ENCODE measurements at regions not wholly inside any gene's neighbourhood (a gene's known extent, or its start where the extent isn't known, plus 50 kb on each side); places are given as distances from the start of the nearest gene placed in this dataset.
"Not testable (repeated sequence)": the region's sequence is repeated elsewhere in the genome, so short reads cannot be mapped to it uniquely, and the experiment has no call there.

DNA sequence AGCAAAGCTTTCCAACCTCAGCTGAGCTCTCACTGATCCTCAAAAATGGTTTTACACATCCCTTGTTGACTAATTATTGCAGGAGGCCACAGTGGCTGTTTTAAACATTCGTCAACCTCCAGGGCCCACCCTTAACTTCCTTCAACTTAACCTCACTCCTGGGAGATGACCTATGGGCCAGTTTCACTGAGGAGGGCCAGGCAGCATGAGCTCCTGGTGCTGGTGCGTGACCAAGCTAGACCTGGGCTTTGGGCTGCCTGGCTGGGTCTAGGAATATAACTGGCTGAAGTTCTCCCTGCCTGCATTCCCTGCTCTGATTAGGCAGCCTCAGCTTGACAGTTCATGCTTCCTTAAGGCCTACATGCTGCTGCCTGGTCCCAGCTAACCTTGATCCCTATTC lies 273.7 kb upstream of the ATP11B start:
- no peak for DNase-seq (ENCODE audit: low read depth)
- no peak overlapping the region for H3K4me3 ChIP-seq (ENCODE audit: low read depth, low read length)
- TF ChIP-seq, protein P1, sequence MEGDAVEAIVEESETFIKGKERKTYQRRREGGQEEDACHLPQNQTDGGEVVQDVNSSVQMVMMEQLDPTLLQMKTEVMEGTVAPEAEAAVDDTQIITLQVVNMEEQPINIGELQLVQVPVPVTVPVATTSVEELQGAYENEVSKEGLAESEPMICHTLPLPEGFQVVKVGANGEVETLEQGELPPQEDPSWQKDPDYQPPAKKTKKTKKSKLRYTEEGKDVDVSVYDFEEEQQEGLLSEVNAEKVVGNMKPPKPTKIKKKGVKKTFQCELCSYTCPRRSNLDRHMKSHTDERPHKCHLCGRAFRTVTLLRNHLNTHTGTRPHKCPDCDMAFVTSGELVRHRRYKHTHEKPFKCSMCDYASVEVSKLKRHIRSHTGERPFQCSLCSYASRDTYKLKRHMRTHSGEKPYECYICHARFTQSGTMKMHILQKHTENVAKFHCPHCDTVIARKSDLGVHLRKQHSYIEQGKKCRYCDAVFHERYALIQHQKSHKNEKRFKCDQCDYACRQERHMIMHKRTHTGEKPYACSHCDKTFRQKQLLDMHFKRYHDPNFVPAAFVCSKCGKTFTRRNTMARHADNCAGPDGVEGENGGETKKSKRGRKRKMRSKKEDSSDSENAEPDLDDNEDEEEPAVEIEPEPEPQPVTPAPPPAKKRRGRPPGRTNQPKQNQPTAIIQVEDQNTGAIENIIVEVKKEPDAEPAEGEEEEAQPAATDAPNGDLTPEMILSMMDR (conservative IDR thresholded peaks at IDR 0.05; ENCODE audit: low read depth, low read length), result no peak

DNA sequence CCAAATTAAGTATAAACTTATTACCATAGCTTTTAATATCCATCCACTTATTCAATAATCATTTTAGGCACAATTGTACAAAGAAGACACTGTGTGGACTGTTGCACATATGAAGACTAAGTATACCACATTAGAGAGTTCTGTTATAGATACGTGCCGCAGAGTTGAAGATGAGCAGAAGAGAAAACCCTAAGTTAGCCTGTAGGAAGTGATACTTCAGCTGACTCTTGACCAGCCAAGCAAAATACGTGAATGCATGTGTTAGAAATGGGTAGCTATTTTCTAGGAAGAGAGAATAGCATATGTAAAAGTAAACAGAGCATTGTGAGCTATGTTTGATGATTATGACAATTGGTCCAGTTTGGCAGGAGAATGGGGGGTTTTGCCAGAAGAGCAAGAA lies 272.0 kb upstream of the ATP11B start:
- TF ChIP-seq, protein P1 (conservative IDR thresholded peaks at IDR 0.05; ENCODE audit: low read depth, low read length), result no peak
- H3K4me3 ChIP-seq (ENCODE audit: low read depth, low read length), result no peak overlapping the region
- no peak for DNase-seq (ENCODE audit: low read depth)

DNA sequence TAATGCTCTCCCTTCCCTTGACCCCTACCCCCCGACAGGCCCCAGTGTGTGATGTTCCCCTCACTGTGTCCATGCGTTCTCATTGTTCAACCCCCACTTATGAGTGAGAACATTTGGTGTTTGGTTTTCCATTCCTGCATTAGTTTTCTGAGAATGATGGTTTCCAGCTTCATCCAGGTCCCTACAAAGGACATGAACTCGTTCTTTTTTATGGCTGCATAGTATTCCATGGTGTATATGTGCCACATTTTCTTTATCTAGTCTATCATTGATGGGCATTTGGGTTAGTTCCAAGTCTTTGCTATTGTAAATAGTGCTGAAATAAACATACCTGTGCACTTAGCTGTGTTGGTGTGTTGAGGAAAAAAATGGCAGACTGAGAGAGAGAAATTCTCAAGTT lies 269.9 kb upstream of the ATP11B start:
- not testable (repeated sequence) for DNase-seq (ENCODE audit: low read depth); H3K4me3 ChIP-seq (ENCODE audit: low read depth, low read length)

DNA sequence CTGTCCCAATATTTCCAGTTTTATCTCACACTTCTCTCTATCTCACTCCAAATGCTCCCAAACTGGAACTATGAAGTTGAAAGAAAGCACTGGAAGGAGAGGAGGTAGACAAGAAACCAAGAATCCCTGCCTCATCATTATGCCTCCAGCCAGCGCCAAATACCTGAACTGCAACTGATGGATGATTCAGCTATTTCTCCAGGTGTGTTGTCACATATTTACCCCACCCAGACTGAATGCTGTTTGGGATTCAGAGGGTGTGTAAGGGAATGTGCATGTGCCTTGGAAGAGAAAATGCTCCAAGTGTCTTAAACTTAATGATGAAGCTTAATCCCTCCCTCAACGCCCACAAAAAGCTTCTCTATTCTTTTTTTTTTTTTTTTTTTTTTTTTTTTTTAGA lies 269.5 kb upstream of the ATP11B start:
- no peak overlapping the region for H3K4me3 ChIP-seq (ENCODE audit: low read depth, low read length)
- DNase-seq (ENCODE audit: low read depth), result no peak
- TF ChIP-seq, protein P1 (conservative IDR thresholded peaks at IDR 0.05; ENCODE audit: low read depth, low read length), result no peak

DNA sequence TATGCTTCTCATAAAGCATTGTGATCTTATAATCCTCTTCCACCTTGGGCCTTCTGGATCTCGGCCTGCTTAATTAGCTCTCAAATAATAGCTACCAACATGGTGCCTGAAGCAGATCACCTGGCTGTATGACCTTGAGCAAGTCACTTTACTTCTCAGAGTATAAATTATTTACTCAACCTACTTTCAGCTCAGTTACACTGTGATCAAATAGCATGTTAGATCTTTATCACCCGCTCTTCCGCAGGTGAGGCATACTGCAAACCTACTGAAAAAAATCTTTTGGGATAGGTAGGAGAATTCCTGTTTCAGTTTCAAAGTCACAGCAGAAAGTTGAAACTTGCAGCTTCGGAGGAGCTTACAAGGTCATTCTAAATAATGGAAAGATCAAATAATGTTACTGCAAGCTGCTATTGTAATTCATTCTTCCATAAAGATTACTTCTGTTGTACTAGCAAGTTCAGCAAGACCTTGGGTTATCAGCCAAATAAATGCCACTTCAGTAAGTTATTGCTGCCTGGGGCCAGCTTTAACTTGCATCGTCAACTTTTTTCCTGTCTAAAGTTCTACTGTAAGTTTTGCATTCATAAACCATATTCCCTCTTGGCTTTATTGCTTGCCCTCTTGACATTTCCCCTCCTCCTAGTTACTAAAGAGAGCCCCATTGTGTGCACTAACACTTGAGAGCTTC lies 268.4 kb upstream of the ATP11B start:
- TF ChIP-seq, protein P1 (conservative IDR thresholded peaks at IDR 0.05; ENCODE audit: low read depth, low read length), result no peak
- no peak for DNase-seq (ENCODE audit: low read depth)
- H3K4me3 ChIP-seq (ENCODE audit: low read depth, low read length), result no peak overlapping the region

DNA sequence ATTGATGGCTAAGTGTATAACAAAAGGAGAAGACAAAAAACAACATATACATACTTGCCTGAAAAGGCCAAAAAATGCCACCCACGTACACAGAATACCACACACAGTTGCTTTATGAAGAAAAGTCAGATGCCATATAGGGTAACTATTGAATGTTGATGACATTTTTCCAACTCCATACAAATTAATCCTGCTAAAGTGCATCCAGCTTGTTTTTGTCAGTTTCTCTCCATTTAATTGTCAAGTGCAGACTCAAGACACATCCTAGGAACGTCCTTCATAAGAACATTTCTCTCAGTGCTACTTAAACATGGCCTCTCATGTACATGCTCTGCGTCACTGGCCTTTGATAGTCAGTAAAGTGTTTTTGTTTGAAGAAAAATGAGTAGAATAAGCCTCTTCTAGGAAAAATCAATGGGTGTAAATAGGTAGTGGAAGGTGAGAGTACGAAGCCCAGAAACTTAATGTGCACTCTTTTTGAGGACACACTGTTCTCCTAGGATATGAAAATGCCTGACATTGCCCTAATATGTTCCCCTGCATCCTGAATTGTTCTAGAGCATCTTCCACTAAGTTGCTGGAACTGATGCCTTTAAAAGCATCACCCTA lies 267.4 kb upstream of the ATP11B start:
- DNase-seq (ENCODE audit: low read depth), result no peak
- H3K4me3 ChIP-seq (ENCODE audit: low read depth, low read length), result no peak overlapping the region
- TF ChIP-seq, protein P1 (conservative IDR thresholded peaks at IDR 0.05; ENCODE audit: low read depth, low read length), result no peak

DNA sequence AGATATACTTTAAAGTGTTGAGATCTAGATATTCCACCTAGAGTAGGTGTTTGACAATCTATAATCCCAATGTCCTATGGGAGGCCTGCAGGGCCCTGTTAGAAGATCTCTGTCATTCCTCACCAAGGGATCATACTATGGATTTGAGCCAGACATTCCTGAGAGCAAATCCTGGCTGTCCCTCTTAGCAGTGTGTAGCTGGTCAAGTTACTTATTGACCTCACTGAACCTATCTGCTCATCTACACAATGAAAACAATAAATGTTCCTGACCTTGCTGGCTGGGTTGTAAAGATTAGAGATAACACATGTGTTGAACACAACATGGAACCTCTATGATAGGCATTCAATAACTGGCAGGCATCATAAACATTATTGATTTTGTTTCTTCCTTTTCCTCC lies 265.6 kb upstream of the ATP11B start:
- no peak overlapping the region for H3K4me3 ChIP-seq (ENCODE audit: low read depth, low read length)
- TF ChIP-seq, protein P1 (conservative IDR thresholded peaks at IDR 0.05; ENCODE audit: low read depth, low read length), result no peak
- peak; percentile 35 for DNase-seq (ENCODE audit: low read depth)
